ENCODE measurements at regions not wholly inside any gene's neighbourhood (a gene's known extent, or its start where the extent isn't known, plus 50 kb on each side); places are given as distances from the start of the nearest gene placed in this dataset.

- TF ChIP-seq POLR2A (IDR thresholded peaks at IDR 0.05) (no peak), CTCF (IDR thresholded peaks at IDR 0.05) (no peak), POLR2AphosphoS5 (IDR thresholded peaks at IDR 0.05) (no peak), EP300 (IDR thresholded peaks at IDR 0.05) (no peak)
These were observed 88.5 kb upstream of the XIST start for GRCh38 chrX:73940893-73941470.
